GM11168 (cell line): ENCODE measurements at regions not wholly inside any gene's neighbourhood (a gene's known extent, or its start where the extent isn't known, plus 50 kb on each side); places are given as distances from the start of the nearest gene placed in this dataset.
"Not testable (repeated sequence)": the region's sequence is repeated elsewhere in the genome, so short reads cannot be mapped to it uniquely, and the experiment has no call there.

Experiments
- in situ Hi-C: fragments of 300-500 bp; cut with MboI; formaldehyde crosslinking; loops from one replicate; pipeline ENCODE4 v1.12.0; 2022; ENCODE audit warnings: low sequenced_read_pairs; ENCODE audit not compliant: unreplicated experiment

GRCh38 chr1:30024411-30025195 is 698.8 kb downstream of the MATN1 start:
- in situ Hi-C loops: no loop called here

- in situ Hi-C loops: no loop called here
Observed at GRCh38 chr1:30023339-30024022, 699.9 kb downstream of the MATN1 start.

GRCh38 chr1:30014031-30014430 is 709.4 kb downstream of the MATN1 start:
- in situ Hi-C loops: no loop called here

- in situ Hi-C loops: no loop called here
Observed at GRCh38 chr1:30012455-30013440, 710.6 kb downstream of the MATN1 start.

GRCh38 chr1:30011970-30012369 is 711.4 kb downstream of the MATN1 start:
- in situ Hi-C loops: no loop called here

- in situ Hi-C loops: no loop called here
Observed at GRCh38 chr1:30010506-30011106, 712.8 kb downstream of the MATN1 start.

GRCh38 chr1:30009720-30010119 is 713.7 kb downstream of the MATN1 start:
- in situ Hi-C loops: no loop called here

- in situ Hi-C loops: no loop called here
Observed at GRCh38 chr1:30008998-30009657, 714.3 kb downstream of the MATN1 start.

GRCh38 chr1:30008372-30008997 is 714.9 kb downstream of the MATN1 start:
- in situ Hi-C loops: no loop called here

GRCh38 chr1:30005972-30006619 is 717.3 kb downstream of the MATN1 start:
- in situ Hi-C loops: no loop called here

GRCh38 chr1:30001732-30002039 is 721.7 kb downstream of the MATN1 start:
- in situ Hi-C loops: no loop called here

- in situ Hi-C loops: no loop called here
Observed at GRCh38 chr1:30001011-30001731, 722.2 kb downstream of the MATN1 start.

GRCh38 chr1:30000266-30000665 is 723.1 kb downstream of the MATN1 start:
- in situ Hi-C loops: no loop called here

GRCh38 chr1:29999595-29999994 is 723.8 kb downstream of the MATN1 start:
- in situ Hi-C loops: no loop called here

- in situ Hi-C loops: no loop called here
Observed at GRCh38 chr1:29998686-29999085, 724.7 kb downstream of the MATN1 start.

- in situ Hi-C loops: not testable (repeated sequence)
Observed at GRCh38 chr1:29997818-29998217, 725.6 kb downstream of the MATN1 start.

- in situ Hi-C loops: no loop called here
Observed at GRCh38 chr1:29993950-29994349, 729.4 kb downstream of the MATN1 start.

- in situ Hi-C loops: no loop called here
Observed at GRCh38 chr1:29991815-29992214, 731.6 kb downstream of the MATN1 start.
